ENCODE measurements at regions not wholly inside any gene's neighbourhood (a gene's known extent, or its start where the extent isn't known, plus 50 kb on each side); places are given as distances from the start of the nearest gene placed in this dataset.

DNA sequence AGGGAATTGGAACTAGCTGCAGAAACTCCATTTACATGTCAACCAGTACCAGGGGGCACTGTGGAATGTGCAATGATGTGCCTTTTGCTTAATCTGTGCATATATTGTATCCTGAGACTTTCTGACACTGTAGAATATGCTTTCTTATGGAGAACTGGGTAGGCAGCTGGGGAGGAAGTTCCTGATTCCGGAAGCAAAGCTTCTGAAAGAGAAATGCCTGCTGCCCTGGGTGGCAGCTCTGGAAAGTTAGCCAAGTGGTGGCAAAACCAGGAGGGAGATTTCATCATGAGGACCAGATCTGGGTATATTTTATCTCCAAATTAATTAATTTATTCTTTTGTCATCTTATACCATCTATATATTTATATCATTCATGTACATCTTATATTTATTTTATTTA lies 116.7 kb downstream of the XCL2 start:
- Mint-ChIP-seq H3K4me3 (no peak overlapping the region), H3K36me3 (ENCODE audit: low read depth) (no peaks in the 10 kb centered on the region), H3K27me3 (ENCODE audit: low read depth, poor library complexity) (peaks cover 3% of the 10 kb centered on the region), H3K9me3 (no peaks in the 10 kb centered on the region), H3K4me1 (no peaks in the 10 kb centered on the region), H3K27ac (no peak overlapping the region)
- DNase-seq, result no peak
- TF ChIP-seq, protein P1, sequence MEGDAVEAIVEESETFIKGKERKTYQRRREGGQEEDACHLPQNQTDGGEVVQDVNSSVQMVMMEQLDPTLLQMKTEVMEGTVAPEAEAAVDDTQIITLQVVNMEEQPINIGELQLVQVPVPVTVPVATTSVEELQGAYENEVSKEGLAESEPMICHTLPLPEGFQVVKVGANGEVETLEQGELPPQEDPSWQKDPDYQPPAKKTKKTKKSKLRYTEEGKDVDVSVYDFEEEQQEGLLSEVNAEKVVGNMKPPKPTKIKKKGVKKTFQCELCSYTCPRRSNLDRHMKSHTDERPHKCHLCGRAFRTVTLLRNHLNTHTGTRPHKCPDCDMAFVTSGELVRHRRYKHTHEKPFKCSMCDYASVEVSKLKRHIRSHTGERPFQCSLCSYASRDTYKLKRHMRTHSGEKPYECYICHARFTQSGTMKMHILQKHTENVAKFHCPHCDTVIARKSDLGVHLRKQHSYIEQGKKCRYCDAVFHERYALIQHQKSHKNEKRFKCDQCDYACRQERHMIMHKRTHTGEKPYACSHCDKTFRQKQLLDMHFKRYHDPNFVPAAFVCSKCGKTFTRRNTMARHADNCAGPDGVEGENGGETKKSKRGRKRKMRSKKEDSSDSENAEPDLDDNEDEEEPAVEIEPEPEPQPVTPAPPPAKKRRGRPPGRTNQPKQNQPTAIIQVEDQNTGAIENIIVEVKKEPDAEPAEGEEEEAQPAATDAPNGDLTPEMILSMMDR (IDR thresholded peaks at IDR 0.05), result no peak

DNA sequence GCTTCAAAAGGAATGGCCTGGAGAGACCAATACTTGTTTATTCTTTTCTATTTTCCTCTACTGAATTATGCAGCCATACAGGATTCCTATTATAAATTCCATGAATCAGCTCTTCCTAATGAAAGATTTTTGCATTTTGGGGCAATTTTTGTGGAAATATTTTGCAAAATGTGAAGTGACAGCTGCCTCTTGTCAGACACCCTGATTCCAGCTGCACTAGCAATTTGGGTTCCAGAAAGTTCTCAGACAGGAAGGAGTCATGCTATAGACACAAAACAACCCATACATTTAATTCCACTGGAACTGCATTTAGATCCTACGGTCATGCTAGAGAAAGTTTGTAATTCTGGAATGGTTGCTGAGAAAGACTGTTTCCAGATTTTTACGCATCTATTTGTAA lies 119.5 kb downstream of the XCL2 start:
- no peak overlapping the region for H3K27ac Mint-ChIP-seq
- no peaks in the 10 kb centered on the region for H3K36me3 Mint-ChIP-seq (ENCODE audit: low read depth)
- TF ChIP-seq, protein P1 (IDR thresholded peaks at IDR 0.05), result no peak
- no peaks in the 10 kb centered on the region for H3K9me3 Mint-ChIP-seq
- no peaks in the 10 kb centered on the region for H3K4me1 Mint-ChIP-seq
- no peak for DNase-seq
- H3K4me3 Mint-ChIP-seq, result no peak overlapping the region
- H3K27me3 Mint-ChIP-seq (ENCODE audit: low read depth, poor library complexity), result peaks cover 3% of the 10 kb centered on the region

DNA sequence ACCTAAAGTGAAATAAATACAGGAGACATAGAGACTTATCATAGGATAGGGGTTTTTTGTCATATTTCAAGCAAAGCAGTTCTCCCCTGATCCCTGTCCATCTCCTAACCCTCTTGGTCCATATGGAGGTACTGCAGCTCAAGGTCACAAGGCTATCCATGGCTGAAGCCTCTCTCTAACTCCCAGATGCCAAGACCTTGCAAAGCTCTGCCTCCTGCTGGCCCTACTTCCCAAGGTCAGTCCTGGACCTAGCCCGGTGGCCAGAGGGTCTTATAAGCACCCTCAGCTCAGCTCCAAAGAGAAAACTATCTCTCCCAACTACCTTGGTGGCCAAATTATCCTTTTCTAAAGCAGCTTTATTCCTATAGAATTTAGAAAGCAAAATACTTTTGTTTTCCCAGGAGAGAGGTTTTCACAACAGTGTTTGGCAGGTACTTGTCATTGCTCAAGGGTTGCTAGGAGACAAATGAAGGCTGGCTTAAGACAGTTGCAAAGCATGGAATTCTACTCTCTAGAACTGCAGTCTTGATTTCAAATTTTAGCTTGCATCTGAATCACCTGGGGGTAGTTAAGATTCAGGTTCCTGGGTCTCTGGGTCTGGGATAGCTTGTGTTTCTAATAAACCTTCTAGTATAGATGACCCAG lies 121.5 kb downstream of the XCL2 start:
- Mint-ChIP-seq H3K36me3 (ENCODE audit: low read depth) (no peaks in the 10 kb centered on the region), H3K27me3 (ENCODE audit: low read depth, poor library complexity) (peaks cover 4% of the 10 kb centered on the region), H3K4me1 (no peaks in the 10 kb centered on the region), H3K27ac (no peak overlapping the region), H3K4me3 (no peak overlapping the region), H3K9me3 (no peaks in the 10 kb centered on the region)
- TF ChIP-seq, protein P1 (IDR thresholded peaks at IDR 0.05), result no peak
- DNase-seq, result no peak

DNA sequence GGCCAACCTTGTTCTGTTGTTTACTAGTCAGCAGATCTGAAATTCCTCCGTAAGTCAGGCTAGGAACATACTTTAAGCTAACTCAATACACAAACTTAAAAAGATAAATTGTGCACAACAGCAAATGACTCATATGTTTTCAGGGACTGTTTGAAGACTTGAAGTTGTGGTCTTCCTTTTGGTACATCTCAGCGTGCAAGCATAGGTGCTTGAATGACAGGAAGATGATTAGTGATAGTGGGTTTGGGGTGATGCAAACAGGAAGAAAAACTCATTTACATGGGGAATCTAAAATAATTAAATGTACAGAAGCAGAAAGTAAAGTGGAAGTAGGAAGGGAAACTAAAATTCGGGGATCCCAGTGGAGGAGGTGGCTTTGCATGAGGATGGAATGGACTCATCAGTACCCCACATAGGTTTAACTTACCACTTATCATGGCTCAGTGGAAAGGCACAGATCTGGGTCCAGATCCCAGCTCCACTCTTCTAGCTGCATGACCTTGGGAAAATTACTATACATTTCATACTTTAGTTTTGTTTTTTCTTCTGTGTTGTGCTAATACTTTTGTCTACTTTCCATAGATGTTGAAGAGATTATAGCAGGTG lies 122.3 kb downstream of the XCL2 start:
- DNase-seq, result no peak
- H3K4me3 Mint-ChIP-seq, result no peak overlapping the region
- H3K36me3 Mint-ChIP-seq (ENCODE audit: low read depth), result no peaks in the 10 kb centered on the region
- peaks cover 4% of the 10 kb centered on the region for H3K27me3 Mint-ChIP-seq (ENCODE audit: low read depth, poor library complexity)
- TF ChIP-seq, protein P1 (IDR thresholded peaks at IDR 0.05), result no peak
- no peaks in the 10 kb centered on the region for H3K9me3 Mint-ChIP-seq
- H3K4me1 Mint-ChIP-seq, result no peaks in the 10 kb centered on the region
- no peak overlapping the region for H3K27ac Mint-ChIP-seq

DNA sequence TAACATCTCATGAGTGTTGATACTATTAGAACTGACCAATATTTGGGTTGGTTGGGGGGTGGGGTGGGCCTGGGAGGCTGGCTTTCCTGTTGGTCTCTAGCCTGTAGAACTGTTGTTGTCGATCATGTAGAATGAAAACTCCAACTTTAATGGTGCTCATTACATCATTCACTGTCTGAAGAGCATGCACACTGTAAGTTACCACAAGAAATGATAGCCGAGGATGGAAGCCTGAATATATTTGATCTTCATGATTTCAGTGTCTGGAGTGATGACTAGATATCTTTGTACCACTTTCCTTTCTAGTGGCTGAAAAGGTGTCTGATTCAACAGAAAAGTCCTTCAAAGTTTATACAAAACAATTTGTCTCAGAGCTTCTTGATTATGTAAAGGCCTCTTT lies 123.6 kb downstream of the XCL2 start:
- H3K27me3 Mint-ChIP-seq (ENCODE audit: low read depth, poor library complexity), result peaks cover 8% of the 10 kb centered on the region
- H3K9me3 Mint-ChIP-seq, result no peaks in the 10 kb centered on the region
- no peak overlapping the region for H3K4me3 Mint-ChIP-seq
- TF ChIP-seq, protein P1 (IDR thresholded peaks at IDR 0.05), result no peak
- no peaks in the 10 kb centered on the region for H3K4me1 Mint-ChIP-seq
- DNase-seq, result no peak
- no peaks in the 10 kb centered on the region for H3K36me3 Mint-ChIP-seq (ENCODE audit: low read depth)
- no peak overlapping the region for H3K27ac Mint-ChIP-seq

DNA sequence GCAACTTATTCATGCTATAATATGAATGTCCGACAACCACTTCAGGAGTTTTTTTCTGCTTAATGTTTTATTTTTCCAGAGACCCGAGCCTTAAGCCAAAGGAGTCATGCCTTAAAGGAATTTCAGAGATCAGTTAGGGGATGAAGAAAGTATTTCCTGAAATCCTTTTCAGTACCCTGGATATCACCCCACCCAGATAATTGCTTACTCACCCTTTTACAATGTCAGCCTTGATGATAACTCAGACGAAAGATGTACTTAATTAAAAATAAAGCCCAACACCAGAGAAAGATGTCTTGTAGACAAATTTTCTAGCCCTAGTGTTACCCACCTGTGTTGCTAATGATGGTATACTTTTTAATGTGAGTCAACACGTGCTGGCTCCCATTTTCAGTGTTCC lies 124.1 kb downstream of the XCL2 start:
- no peak overlapping the region for H3K27ac Mint-ChIP-seq
- H3K27me3 Mint-ChIP-seq (ENCODE audit: low read depth, poor library complexity), result peaks cover 8% of the 10 kb centered on the region
- H3K36me3 Mint-ChIP-seq (ENCODE audit: low read depth), result no peaks in the 10 kb centered on the region
- no peak overlapping the region for H3K4me3 Mint-ChIP-seq
- no peaks in the 10 kb centered on the region for H3K9me3 Mint-ChIP-seq
- TF ChIP-seq, protein P1 (IDR thresholded peaks at IDR 0.05), result no peak
- no peaks in the 10 kb centered on the region for H3K4me1 Mint-ChIP-seq
- DNase-seq, result no peak

Data from nephron progenitor cell (in vitro differentiated cells).